ENCODE measurements at regions not wholly inside any gene's neighbourhood (a gene's known extent, or its start where the extent isn't known, plus 50 kb on each side); places are given as distances from the start of the nearest gene placed in this dataset.

DNA sequence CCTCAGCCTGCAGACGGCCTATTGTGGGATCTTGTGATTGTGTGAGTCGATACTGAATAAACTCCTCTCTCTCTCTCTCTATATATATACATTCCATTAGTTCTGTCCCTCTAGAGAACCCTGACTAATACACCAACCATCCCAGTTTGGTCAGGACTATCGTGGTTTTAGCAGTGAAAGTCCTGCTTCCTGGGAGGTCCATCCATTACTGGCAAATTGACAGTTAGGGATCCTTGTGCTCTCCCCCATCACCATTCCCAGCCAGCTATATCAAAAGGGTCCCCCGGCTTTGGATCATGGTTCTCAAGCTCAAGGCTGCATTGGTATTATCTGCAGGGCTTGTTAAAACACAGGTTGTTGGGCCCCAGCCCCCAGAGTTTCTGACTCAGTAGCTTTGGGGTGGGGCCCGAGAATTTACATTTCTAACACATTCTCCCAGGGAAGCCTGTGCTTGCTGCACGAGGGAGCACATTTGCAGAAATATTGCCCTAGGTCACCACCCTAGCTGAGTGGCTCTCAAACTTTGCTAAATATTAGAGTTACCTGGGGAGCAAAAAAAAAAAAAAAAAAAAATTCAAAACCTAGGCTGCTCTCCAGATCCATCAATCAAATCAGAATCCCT, 899.1 kb upstream of the AUTS2 start:
- DNase-seq = no peak
- WGBS, 5 donors = 47 to 60% (median 53%) methylated on average over 6 of the region's 6 CpGs
- TF ChIP-seq CTCF (IDR thresholded peaks at IDR 0.05) = no peak
- TF ChIP-seq EP300 (IDR thresholded peaks at IDR 0.05) = no peak
- TF ChIP-seq POLR2A (IDR thresholded peaks at IDR 0.05) = no peak
- no peak for TF ChIP-seq POLR2AphosphoS5 (IDR thresholded peaks at IDR 0.05)
- intact Hi-C loops (cut with DNase I; ENCODE audit: low total_unique reads) = no loop called here
- Histone ChIP-seq H3K9me3 (peaks cover 0 to 4% (median under 1%) of the 10 kb centered on the region in 4 donors), H3K4me1 (peaks cover 0 to 4% (median 0%) of the 10 kb centered on the region in 4 donors), H3K27ac (no peak overlapping the region), H3K27me3 (no peaks in the 10 kb centered on the region), H3K4me3 (no peak overlapping the region), H3K36me3 (no peaks in the 10 kb centered on the region)

DNA sequence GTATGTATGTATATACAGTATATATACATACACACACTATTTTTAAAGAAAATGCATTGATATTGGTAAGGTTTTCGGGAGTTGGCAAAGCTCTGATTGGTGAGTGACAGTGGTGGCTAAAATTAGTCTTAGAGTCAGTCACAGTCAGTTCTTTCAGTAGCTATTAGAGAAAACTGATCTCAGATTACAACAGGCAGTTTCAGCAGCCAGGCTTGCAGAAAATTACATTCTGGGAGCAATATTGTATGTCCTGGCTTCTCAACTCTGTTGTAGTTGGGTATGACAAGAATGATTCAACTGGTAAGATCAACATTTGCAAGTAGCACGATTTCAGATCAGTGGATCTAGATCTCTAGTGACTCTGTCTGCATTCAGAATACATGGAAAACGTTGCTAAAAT, 897.9 kb upstream of the AUTS2 start:
- intact Hi-C loops (cut with DNase I; ENCODE audit: low total_unique reads) = no loop called here
- no peaks in the 10 kb centered on the region for H3K9me3 ChIP-seq
- DNase-seq = no peak
- no peak overlapping the region for H3K4me3 ChIP-seq
- no peak overlapping the region for H3K27ac ChIP-seq
- H3K27me3 ChIP-seq = no peaks in the 10 kb centered on the region
- TF ChIP-seq POLR2A (IDR thresholded peaks at IDR 0.05) (no peak), POLR2AphosphoS5 (IDR thresholded peaks at IDR 0.05) (no peak), CTCF (IDR thresholded peaks at IDR 0.05) (no peak), EP300 (IDR thresholded peaks at IDR 0.05) (no peak)
- H3K36me3 ChIP-seq = no peaks in the 10 kb centered on the region
- H3K4me1 ChIP-seq = peaks cover 0 to 4% (median 0%) of the 10 kb centered on the region in 4 donors
- 50 to 62% (median 60%) methylated on average over 3 of the region's 3 CpGs for WGBS, 5 donors

- H3K4me1 ChIP-seq = no peaks in the 10 kb centered on the region
- intact Hi-C loops (cut with DNase I; ENCODE audit: low total_unique reads) = no loop called here
- no peak for DNase-seq
- WGBS, 5 donors = 51 to 79% (median 67%) methylated on average over 5 of the region's 5 CpGs
- H3K27me3 ChIP-seq = no peaks in the 10 kb centered on the region
- H3K4me3 ChIP-seq = no peak overlapping the region
- no peak overlapping the region for H3K27ac ChIP-seq
- TF ChIP-seq EP300 (IDR thresholded peaks at IDR 0.05) = no peak
- TF ChIP-seq POLR2A (IDR thresholded peaks at IDR 0.05) = no peak
- no peak for TF ChIP-seq POLR2AphosphoS5 (IDR thresholded peaks at IDR 0.05)
- TF ChIP-seq CTCF (IDR thresholded peaks at IDR 0.05) = no peak
- peaks cover 0 to 14% (median 0%) of the 10 kb centered on the region in 4 donors for H3K9me3 ChIP-seq
- no peaks in the 10 kb centered on the region for H3K36me3 ChIP-seq
Observed at GRCh38 chr7:68706291-68706690, 892.0 kb upstream of the AUTS2 start.

GRCh38 chr7:68707159-68707558, 891.1 kb upstream of the AUTS2 start:
- Histone ChIP-seq H3K4me1 (no peaks in the 10 kb centered on the region), H3K27me3 (no peaks in the 10 kb centered on the region), H3K27ac (no peak overlapping the region), H3K36me3 (no peaks in the 10 kb centered on the region), H3K4me3 (no peak overlapping the region), H3K9me3 (peaks cover 0 to 14% (median 0%) of the 10 kb centered on the region in 4 donors)
- TF ChIP-seq POLR2AphosphoS5 (IDR thresholded peaks at IDR 0.05) (no peak), EP300 (IDR thresholded peaks at IDR 0.05) (no peak), CTCF (IDR thresholded peaks at IDR 0.05) (no peak), POLR2A (IDR thresholded peaks at IDR 0.05) (no peak)
- WGBS, 5 donors = 57 to 66% (median 59%) methylated on average over 5 of the region's 5 CpGs
- DNase-seq = no peak
- intact Hi-C loops (cut with DNase I; ENCODE audit: low total_unique reads) = no loop called here
